Right lobe of liver (tissue), 6 donors: ENCODE measurements at regions not wholly inside any gene's neighbourhood (a gene's known extent, or its start where the extent isn't known, plus 50 kb on each side); places are given as distances from the start of the nearest gene placed in this dataset.

ENCODE experiments used
- ATAC-seq, 4 donors: fragments of 200-7000 bp; cut with Tn5 transposase; one replicate each; pipeline ENCODE4 v1.9.1; 2020; ENCODE audit warnings: mild to moderate bottlenecking in 4 of 4, moderate library complexity in 4 of 4
- DNase-seq, 3 donors: peaks; one replicate each; pipeline ENCODE4 v3.0.0-alpha.2; 2020
- H3K27ac ChIP-seq, 3 donors: fragments of 200-600 bp; one replicate each; pipeline ENCODE4 v1.8.0; 2022
- H3K27me3 ChIP-seq, 2 donors: fragments of 200-600 bp; one replicate each; pipeline ENCODE4 v1.8.0; 2022
- H3K36me3 ChIP-seq, 4 donors: fragments of 200-600 bp; sonication (generic) in 1 of 4; one replicate each; pipeline versions ENCODE4 v1.5.1 to v1.8.0; 2017 to 2022; ENCODE audit warnings: control low read depth in 1 of 4
- H3K4me1 ChIP-seq, 4 donors: fragments of 200-600 bp; sonication (generic) in 1 of 4; one replicate each; pipeline versions ENCODE4 v1.5.1 to v1.8.0; 2017 to 2022; ENCODE audit warnings: control low read depth in 1 of 4
- H3K4me3 ChIP-seq, 3 donors: fragments of 200-600 bp; one replicate each; pipeline ENCODE4 v1.8.0; 2022
- H3K9me3 ChIP-seq, 4 donors: fragments of 200-600 bp; sonication (generic) in 1 of 4; one replicate each; pipeline versions ENCODE4 v1.5.1 to v1.8.0; 2017 to 2022; ENCODE audit warnings: control low read depth in 1 of 4
- CTCF ChIP-seq, 4 donors: fragments of 200-600 bp in 3 of 4; fragments of 450-650 bp in 1 of 4; IDR thresholded peaks; one replicate each; pipeline versions ENCODE4 v1.5.1 to v1.8.0; 2016 to 2022; ENCODE audit warnings: antibody characterized with exemption in 4 of 4, mild to moderate bottlenecking in 2 of 4
- POLR2A ChIP-seq: fragments of 450-650 bp; IDR thresholded peaks from one replicate; pipeline ENCODE4 v1.6.1; 2017; ENCODE audit warnings: antibody characterized with exemption, mild to moderate bottlenecking
- WGBS: methylation state at CpG from one replicate; pipeline ENCODE4 v1.1.6; 2018; ENCODE audit warnings: low coverage, low lambda C conversion rate; ENCODE audit not compliant: insufficient coverage; ENCODE audit errors: missing lambda C conversion rate; 5-methylcytosine and 5-hydroxymethylcytosine counted together
- intact Hi-C, 2 donors: fragments of 100-400 bp; cut with DNase I; formaldehyde crosslinking; loops; one replicate each; pipeline versions ENCODE4 v1.11.2 to v1.14.1; 2022
- donor health status: DM: no; HTN: yes; CAD: no.
- donor health status: DM: no; HTN: no; CAD: no.
- donor health status: DM: no; HTN: no; CAD: no.
- donor health status: DM: no; HTN: yes; CAD: no.
- donor health status: DM: no; HTN: yes; CAD: no.

GRCh38 chr3:110859993-110860392 is 211.6 kb upstream of the NECTIN3 start:
- intact Hi-C loops = no loop called here
- TF ChIP-seq POLR2A (no peak), CTCF (IDR thresholded peaks at IDR 0.05) (no peak)
- ATAC-seq (no peak), DNase-seq (no peak)
- WGBS = 42% methylated on average over 4 of the region's 4 CpGs
- no peak overlapping the region for H3K27ac ChIP-seq
- no peaks in the 10 kb centered on the region for H3K9me3 ChIP-seq
- no peak overlapping the region for H3K4me3 ChIP-seq
- no peaks in the 10 kb centered on the region for H3K36me3 ChIP-seq
- no peaks in the 10 kb centered on the region for H3K4me1 ChIP-seq
- H3K27me3 ChIP-seq = no peaks in the 10 kb centered on the region

GRCh38 chr3:110865934-110866333 is 205.7 kb upstream of the NECTIN3 start:
- WGBS = 34% methylated on average over 4 of the region's 4 CpGs
- no peaks in the 10 kb centered on the region for H3K9me3 ChIP-seq
- no peak overlapping the region for H3K27ac ChIP-seq
- H3K4me1 ChIP-seq = no peaks in the 10 kb centered on the region
- DNase-seq = no peak
- TF ChIP-seq CTCF (IDR thresholded peaks at IDR 0.05) = no peak
- TF ChIP-seq POLR2A = no peak
- no peaks in the 10 kb centered on the region for H3K36me3 ChIP-seq
- ATAC-seq = peak in 2 of 4 donors; percentile 33 to 56
- intact Hi-C loops = no loop called here
- H3K27me3 ChIP-seq = no peaks in the 10 kb centered on the region
- H3K4me3 ChIP-seq = no peak overlapping the region

- Histone ChIP-seq H3K4me1 (no peaks in the 10 kb centered on the region), H3K27me3 (no peaks in the 10 kb centered on the region), H3K27ac (no peak overlapping the region), H3K36me3 (no peaks in the 10 kb centered on the region), H3K9me3 (no peaks in the 10 kb centered on the region), H3K4me3 (no peak overlapping the region)
- TF ChIP-seq POLR2A (no peak), CTCF (IDR thresholded peaks at IDR 0.05) (no peak)
- no peak for DNase-seq
- intact Hi-C loops = no loop called here
- 50% methylated on average over 1 of the region's 1 CpG for WGBS
- no peak for ATAC-seq
These were observed 203.5 kb upstream of the NECTIN3 start for GRCh38 chr3:110868106-110868505.

GRCh38 chr3:110869736-110870135 is 201.9 kb upstream of the NECTIN3 start:
- no peaks in the 10 kb centered on the region for H3K36me3 ChIP-seq
- no peaks in the 10 kb centered on the region for H3K27me3 ChIP-seq
- H3K4me1 ChIP-seq = no peaks in the 10 kb centered on the region
- DNase-seq (no peak), ATAC-seq (no peak)
- H3K4me3 ChIP-seq = no peak overlapping the region
- 80% methylated on average over 1 of the region's 3 CpGs for WGBS
- H3K27ac ChIP-seq = no peak overlapping the region
- TF ChIP-seq CTCF (IDR thresholded peaks at IDR 0.05) = no peak
- TF ChIP-seq POLR2A = no peak
- H3K9me3 ChIP-seq = no peaks in the 10 kb centered on the region
- intact Hi-C loops = no loop called here

- H3K27ac ChIP-seq = no peak overlapping the region
- no peaks in the 10 kb centered on the region for H3K4me1 ChIP-seq
- ATAC-seq (no peak), DNase-seq (no peak)
- TF ChIP-seq CTCF (IDR thresholded peaks at IDR 0.05) (no peak), POLR2A (no peak)
- no peaks in the 10 kb centered on the region for H3K9me3 ChIP-seq
- H3K4me3 ChIP-seq = no peak overlapping the region
- intact Hi-C loops = no loop called here
- H3K27me3 ChIP-seq = no peaks in the 10 kb centered on the region
- H3K36me3 ChIP-seq = no peaks in the 10 kb centered on the region
These were observed 199.7 kb upstream of the NECTIN3 start for GRCh38 chr3:110871869-110872268.
